HEK293 (cell line): ENCODE measurements at regions not wholly inside any gene's neighbourhood (a gene's known extent, or its start where the extent isn't known, plus 50 kb on each side); places are given as distances from the start of the nearest gene placed in this dataset.

ENCODE experiments used
- CTCF ChIA-PET: fragments of 350-600 bp; formaldehyde crosslinking; extraction: SDS; loops from one replicate; lab custom pipeline; 2021; ENCODE audit warnings: antibody characterized with exemption; lab: Yijun Ruan, JAX
- POLR2A ChIA-PET: fragments of 300-600 bp; formaldehyde crosslinking; extraction: SDS; loops from one replicate; lab custom pipeline; 2020; ENCODE audit warnings: antibody characterized with exemption, inconsistent platforms; lab: Yijun Ruan, JAX
- H3K27ac ChIP-seq: fragments of 200-500 bp; sonication (Bioruptor generic); 2 replicates; pipeline ENCODE4 v1.5.1; 2014; ENCODE audit warnings: low read depth, low read length, control low read depth, inconsistent platforms; ENCODE audit errors: extremely low read depth
- H3K36me3 ChIP-seq, 2 experiments: fragments of 200-500 bp in 1 of 2; sonication (Bioruptor generic) in 1 of 2; 1 replicate in 1 of 2; 2 replicates in 1 of 2; pipeline ENCODE4 v1.5.1; 2014 to 2017; ENCODE audit warnings: inconsistent platforms in 2 of 2, low read length in 2 of 2; ENCODE audit not compliant: control insufficient read depth in 2 of 2, insufficient read depth in 1 of 2
- H3K4me1 ChIP-seq: fragments of 200-500 bp; sonication (Bioruptor generic); 2 replicates; pipeline ENCODE4 v1.5.1; 2014; ENCODE audit warnings: mild to moderate bottlenecking, low read length, inconsistent platforms; ENCODE audit not compliant: control insufficient read depth, insufficient read depth
- H3K4me3 ChIP-seq: 2 replicates; pipeline ENCODE4 v1.5.1; 2011; ENCODE audit warnings: low read depth, mild to moderate bottlenecking, control low read depth, low read length, moderate library complexity
- H3K9me3 ChIP-seq: fragments of 200-500 bp; sonication (Bioruptor generic); 2 replicates; pipeline ENCODE4 v1.5.1; 2014; ENCODE audit warnings: low read depth, low read length, inconsistent platforms; ENCODE audit not compliant: control insufficient read depth, insufficient read depth
- BCL11B ChIP-seq: fragments of 450-650 bp; formaldehyde crosslinking; IDR thresholded peaks from 2 replicates; pipeline ENCODE4 v1.5.1; 2016; ENCODE audit warnings: low read depth, missing biosample characterization, missing genetic modification characterization
- GLI2 ChIP-seq: fragments of 450-650 bp; formaldehyde crosslinking; IDR thresholded peaks from 2 replicates; pipeline ENCODE4; 2017; ENCODE audit warnings: missing biosample characterization, missing genetic modification characterization, low read depth, borderline replicate concordance
- GLIS2 ChIP-seq: fragments of 450-650 bp; formaldehyde crosslinking; IDR thresholded peaks from 2 replicates; pipeline ENCODE4 v1.5.1; 2016; ENCODE audit warnings: missing biosample characterization, missing genetic modification characterization
- KLF8 ChIP-seq: fragments of 450-650 bp; formaldehyde crosslinking; IDR thresholded peaks from 2 replicates; pipeline ENCODE4 v1.5.1; 2016; ENCODE audit warnings: missing biosample characterization, missing genetic modification characterization
- OVOL3 ChIP-seq: fragments of 450-650 bp; formaldehyde crosslinking; IDR thresholded peaks from 2 replicates; pipeline ENCODE4 v1.5.1; 2016; ENCODE audit warnings: missing biosample characterization, missing genetic modification characterization
- PRDM2 ChIP-seq: fragments of 450-650 bp; formaldehyde crosslinking; IDR thresholded peaks from 2 replicates; pipeline ENCODE4 v1.5.1; 2016; ENCODE audit warnings: missing biosample characterization, missing genetic modification characterization, borderline replicate concordance
- REPIN1 ChIP-seq: fragments of 450-650 bp; formaldehyde crosslinking; IDR thresholded peaks from 2 replicates; pipeline ENCODE4 v1.5.1; 2017; ENCODE audit warnings: missing biosample characterization, missing genetic modification characterization, low read depth
- TRIM28 ChIP-seq: IDR thresholded peaks from 2 replicates; pipeline ENCODE4 v1.6.1; 2011; ENCODE audit warnings: low read length, control low read depth, borderline replicate concordance
- ZBTB21 ChIP-seq: fragments of 450-650 bp; formaldehyde crosslinking; IDR thresholded peaks from 2 replicates; pipeline ENCODE4 v1.5.1; 2017; ENCODE audit warnings: missing biosample characterization, missing genetic modification characterization
- ZFP3 ChIP-seq: fragments of 450-650 bp; formaldehyde crosslinking; IDR thresholded peaks from 2 replicates; pipeline ENCODE4 v1.5.1; 2016; ENCODE audit warnings: low read depth, missing biosample characterization, missing genetic modification characterization
- ZNF112 ChIP-seq: fragments of 450-650 bp; formaldehyde crosslinking; IDR thresholded peaks from 2 replicates; pipeline ENCODE4 v1.5.0; 2017; ENCODE audit warnings: missing biosample characterization, missing genetic modification characterization
- ZNF140 ChIP-seq: fragments of 450-650 bp; formaldehyde crosslinking; IDR thresholded peaks from 2 replicates; pipeline ENCODE4 v1.5.1; 2016; ENCODE audit warnings: missing biosample characterization, missing genetic modification characterization
- ZNF214 ChIP-seq: fragments of 450-650 bp; formaldehyde crosslinking; IDR thresholded peaks from 2 replicates; pipeline ENCODE4 v1.5.1; 2017; ENCODE audit warnings: missing biosample characterization, mild to moderate bottlenecking, missing genetic modification characterization, borderline replicate concordance
- ZNF266 ChIP-seq: fragments of 450-650 bp; formaldehyde crosslinking; IDR thresholded peaks from 2 replicates; pipeline ENCODE4 v1.5.1; 2016; ENCODE audit warnings: missing biosample characterization, missing genetic modification characterization, low read depth
- ZNF391 ChIP-seq: fragments of 450-650 bp; formaldehyde crosslinking; IDR thresholded peaks from 2 replicates; pipeline ENCODE4 v1.5.1; 2016; ENCODE audit warnings: low read depth, missing biosample characterization, missing genetic modification characterization, borderline replicate concordance
- ZNF501 ChIP-seq: fragments of 450-650 bp; formaldehyde crosslinking; IDR thresholded peaks from 2 replicates; pipeline ENCODE4 v1.5.1; 2016; ENCODE audit warnings: missing biosample characterization, missing genetic modification characterization
- ZNF670 ChIP-seq: fragments of 450-650 bp; formaldehyde crosslinking; IDR thresholded peaks from 2 replicates; pipeline ENCODE4 v1.5.1; 2016; ENCODE audit warnings: missing biosample characterization, missing genetic modification characterization, low read depth
- ZNF747 ChIP-seq: fragments of 450-650 bp; formaldehyde crosslinking; IDR thresholded peaks from 2 replicates; pipeline ENCODE4 v1.5.1; 2016; ENCODE audit warnings: missing biosample characterization, missing genetic modification characterization
- ZNF843 ChIP-seq: fragments of 450-650 bp; formaldehyde crosslinking; IDR thresholded peaks from 2 replicates; pipeline ENCODE4 v1.5.1; 2016; ENCODE audit warnings: missing biosample characterization, missing genetic modification characterization
- TF ChIP-seq, protein P1 (sequence below): fragments of 450-650 bp; formaldehyde crosslinking; IDR thresholded peaks from 2 replicates; pipeline ENCODE4 v1.5.1; 2016; ENCODE audit warnings: missing biosample characterization, missing genetic modification characterization
- TF ChIP-seq, protein P2 (sequence below): fragments of 450-650 bp; formaldehyde crosslinking; conservative IDR thresholded peaks from 2 replicates; pipeline ENCODE4 v1.5.1; 2016; ENCODE audit warnings: low read depth, missing biosample characterization, missing genetic modification characterization

DNA sequence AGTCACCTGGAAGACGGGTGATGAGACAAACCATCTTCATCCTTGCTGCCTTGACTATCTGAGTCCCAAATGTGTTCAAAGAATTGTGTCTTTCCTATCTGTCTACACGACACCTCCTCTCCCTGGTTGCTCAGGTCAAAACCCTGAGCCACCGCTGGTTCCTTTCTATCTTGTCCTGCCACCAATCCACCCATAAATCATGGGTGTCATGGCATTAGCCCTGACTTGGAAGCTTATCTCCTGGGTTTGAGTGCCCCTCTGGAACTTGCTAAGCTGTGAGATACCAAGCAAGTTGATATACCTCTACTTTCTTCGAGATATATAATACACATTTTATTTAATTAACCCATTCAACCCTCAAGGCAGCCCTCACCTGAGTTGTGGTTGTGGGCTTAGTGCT is 57.9 kb downstream of the ASCL4 start:
- Histone ChIP-seq H3K9me3 (no peaks in the 10 kb centered on the region; the same call in none of the 2 replicates), H3K27ac (no peak overlapping the region), H3K4me3 (no peak overlapping the region), H3K4me1 (no peaks in the 10 kb centered on the region), H3K36me3 (no peaks in the 10 kb centered on the region)
- ChIA-PET CTCF (no interaction called here), POLR2A (no interaction called here)
- no peak for TF ChIP-seq PRDM2 (tag by site-specific recombination)
- no peak for TF ChIP-seq TRIM28
- TF ChIP-seq ZNF266 (tag by site-specific recombination), result no peak
- TF ChIP-seq ZNF214 (tag by site-specific recombination), result no peak
- TF ChIP-seq ZNF670, result no peak
- no peak for TF ChIP-seq GLIS2 (tag by site-specific recombination)
- TF ChIP-seq ZFP3, result no peak
- no peak for TF ChIP-seq OVOL3 (tag by site-specific recombination)
- no peak for TF ChIP-seq GLI2 (tag by site-specific recombination)
- TF ChIP-seq, protein P1, sequence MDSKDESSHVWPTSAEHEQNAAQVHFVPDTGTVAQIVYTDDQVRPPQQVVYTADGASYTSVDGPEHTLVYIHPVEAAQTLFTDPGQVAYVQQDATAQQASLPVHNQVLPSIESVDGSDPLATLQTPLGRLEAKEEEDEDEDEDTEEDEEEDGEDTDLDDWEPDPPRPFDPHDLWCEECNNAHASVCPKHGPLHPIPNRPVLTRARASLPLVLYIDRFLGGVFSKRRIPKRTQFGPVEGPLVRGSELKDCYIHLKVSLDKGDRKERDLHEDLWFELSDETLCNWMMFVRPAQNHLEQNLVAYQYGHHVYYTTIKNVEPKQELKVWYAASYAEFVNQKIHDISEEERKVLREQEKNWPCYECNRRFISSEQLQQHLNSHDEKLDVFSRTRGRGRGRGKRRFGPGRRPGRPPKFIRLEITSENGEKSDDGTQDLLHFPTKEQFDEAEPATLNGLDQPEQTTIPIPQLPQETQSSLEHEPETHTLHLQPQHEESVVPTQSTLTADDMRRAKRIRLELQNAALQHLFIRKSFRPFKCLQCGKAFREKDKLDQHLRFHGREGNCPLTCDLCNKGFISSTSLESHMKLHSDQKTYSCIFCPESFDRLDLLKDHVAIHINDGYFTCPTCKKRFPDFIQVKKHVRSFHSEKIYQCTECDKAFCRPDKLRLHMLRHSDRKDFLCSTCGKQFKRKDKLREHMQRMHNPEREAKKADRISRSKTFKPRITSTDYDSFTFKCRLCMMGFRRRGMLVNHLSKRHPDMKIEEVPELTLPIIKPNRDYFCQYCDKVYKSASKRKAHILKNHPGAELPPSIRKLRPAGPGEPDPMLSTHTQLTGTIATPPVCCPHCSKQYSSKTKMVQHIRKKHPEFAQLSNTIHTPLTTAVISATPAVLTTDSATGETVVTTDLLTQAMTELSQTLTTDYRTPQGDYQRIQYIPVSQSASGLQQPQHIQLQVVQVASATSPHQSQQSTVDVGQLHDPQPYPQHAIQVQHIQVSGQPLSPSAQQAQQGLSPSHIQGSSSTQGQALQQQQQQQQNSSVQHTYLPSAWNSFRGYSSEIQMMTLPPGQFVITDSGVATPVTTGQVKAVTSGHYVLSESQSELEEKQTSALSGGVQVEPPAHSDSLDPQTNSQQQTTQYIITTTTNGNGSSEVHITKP (tag by site-specific recombination), result no peak
- no peak for TF ChIP-seq KLF8 (tag by site-specific recombination)
- no peak for TF ChIP-seq ZNF112 (tag by site-specific recombination)

- Histone ChIP-seq H3K9me3 (no peaks in the 10 kb centered on the region; the same call in 1 of the 2 replicates), H3K27ac (no peak overlapping the region), H3K4me1 (no peaks in the 10 kb centered on the region), H3K4me3 (no peak overlapping the region), H3K36me3 (no peaks in the 10 kb centered on the region)
- CTCF ChIA-PET, result no interaction called here
- POLR2A ChIA-PET, result no interaction called here
- TF ChIP-seq ZNF140 (tag by site-specific recombination), result no peak
- no peak for TF ChIP-seq ZNF843 (tag by site-specific recombination)
- TF ChIP-seq, protein P2, sequence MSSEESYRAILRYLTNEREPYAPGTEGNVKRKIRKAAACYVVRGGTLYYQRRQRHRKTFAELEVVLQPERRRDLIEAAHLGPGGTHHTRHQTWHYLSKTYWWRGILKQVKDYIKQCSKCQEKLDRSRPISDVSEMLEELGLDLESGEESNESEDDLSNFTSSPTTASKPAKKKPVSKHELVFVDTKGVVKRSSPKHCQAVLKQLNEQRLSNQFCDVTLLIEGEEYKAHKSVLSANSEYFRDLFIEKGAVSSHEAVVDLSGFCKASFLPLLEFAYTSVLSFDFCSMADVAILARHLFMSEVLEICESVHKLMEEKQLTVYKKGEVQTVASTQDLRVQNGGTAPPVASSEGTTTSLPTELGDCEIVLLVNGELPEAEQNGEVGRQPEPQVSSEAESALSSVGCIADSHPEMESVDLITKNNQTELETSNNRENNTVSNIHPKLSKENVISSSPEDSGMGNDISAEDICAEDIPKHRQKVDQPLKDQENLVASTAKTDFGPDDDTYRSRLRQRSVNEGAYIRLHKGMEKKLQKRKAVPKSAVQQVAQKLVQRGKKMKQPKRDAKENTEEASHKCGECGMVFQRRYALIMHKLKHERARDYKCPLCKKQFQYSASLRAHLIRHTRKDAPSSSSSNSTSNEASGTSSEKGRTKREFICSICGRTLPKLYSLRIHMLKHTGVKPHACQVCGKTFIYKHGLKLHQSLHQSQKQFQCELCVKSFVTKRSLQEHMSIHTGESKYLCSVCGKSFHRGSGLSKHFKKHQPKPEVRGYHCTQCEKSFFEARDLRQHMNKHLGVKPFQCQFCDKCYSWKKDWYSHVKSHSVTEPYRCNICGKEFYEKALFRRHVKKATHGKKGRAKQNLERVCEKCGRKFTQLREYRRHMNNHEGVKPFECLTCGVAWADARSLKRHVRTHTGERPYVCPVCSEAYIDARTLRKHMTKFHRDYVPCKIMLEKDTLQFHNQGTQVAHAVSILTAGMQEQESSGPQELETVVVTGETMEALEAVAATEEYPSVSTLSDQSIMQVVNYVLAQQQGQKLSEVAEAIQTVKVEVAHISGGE, result no peak
- no peak for TF ChIP-seq TRIM28
- no peak for TF ChIP-seq ZNF391 (tag by site-specific recombination)
- no peak for TF ChIP-seq ZNF501
- TF ChIP-seq REPIN1 (tag by site-specific recombination), result no peak
- no peak for TF ChIP-seq ZNF266 (tag by site-specific recombination)
- TF ChIP-seq BCL11B (tag by site-specific recombination), result no peak
- TF ChIP-seq ZNF747, result no peak
- no peak for TF ChIP-seq ZBTB21 (tag by site-specific recombination)
Measured at GRCh38 chr12:107840186-107840585, 65.7 kb downstream of the ASCL4 start.
